ENCODE measurements at regions not wholly inside any gene's neighbourhood (a gene's known extent, or its start where the extent isn't known, plus 50 kb on each side); places are given as distances from the start of the nearest gene placed in this dataset.

- POLR2A ChIA-PET, result interaction anchor here (1.5 to 3.1 kb wide), 3 partner anchors 13 to 17 kb away, joined by 4 to 20 read pairs (median 6); no protein-coding TSS in a partner anchor
- 98% methylated on average over 12 of the region's 12 CpGs for WGBS (ENCODE audit: low lambda C conversion rate)
- H3K79me2 ChIP-seq (ENCODE audit: insufficient read depth, low read length), result no peaks in the 10 kb centered on the region
Measured at GRCh38 chr6:11380969-11381744, 148.7 kb upstream of the NEDD9 start.

GRCh38 chr6:11380549-11380948, 148.1 kb upstream of the NEDD9 start:
- in situ Hi-C loops (cut with HindIII; ENCODE audit: extremely low pct_ligation_motif_present, low pct_unique_long_range_greater_than_20kb) (no loop called here), intact Hi-C loops (cut with micrococcal nuclease; ENCODE audit: unreplicated experiment) (no loop called here)
- H3K4me1 ChIP-seq (ENCODE audit: insufficient read depth, low read length), result peaks cover 18% of the 10 kb centered on the region; the same call in 1 of the 2 replicates
- no peak overlapping the region for H3K4me2 ChIP-seq (ENCODE audit: low read depth, low read length)
- H4K20me1 ChIP-seq (ENCODE audit: insufficient read depth, low read length), result no peaks in the 10 kb centered on the region
- H3K9me3 ChIP-seq (ENCODE audit: low read length), result no peaks in the 10 kb centered on the region
- H3K9ac ChIP-seq (ENCODE audit: insufficient read depth, low read depth, low read length), result no peak overlapping the region
- WGBS (ENCODE audit: low lambda C conversion rate), result 92% methylated on average over 7 of the region's 7 CpGs
- CTCF ChIA-PET (ENCODE audit: low intra/inter-chr PET ratio, low total read pairs), result no interaction called here
- no peak for FAIRE-seq
- DNase-seq (ENCODE audit: low spot score), result no peak
- POLR2A ChIA-PET, result interaction anchor here (2.0 to 3.1 kb wide), 2 partner anchors 13 to 18 kb away, joined by 6 to 20 read pairs; no protein-coding TSS in a partner anchor
- no peak for ATAC-seq
- no peaks in the 10 kb centered on the region for H3K36me3 ChIP-seq (replicated peaks in 1 of 2; ENCODE audit: control insufficient read depth in 1 of 2, insufficient read depth in 2 of 2, low read length in 2 of 2)
- no peaks in the 10 kb centered on the region for H3K27me3 ChIP-seq (ENCODE audit: control insufficient read depth in 1 of 2, insufficient read depth in 2 of 2, low read length in 2 of 2)
- no peak overlapping the region for H2AFZ ChIP-seq (ENCODE audit: low read length)
- BruUV-seq (replicated peaks), result no TSS peak
- no peak overlapping the region for H3K4me3 ChIP-seq (replicated peaks in 1 of 3; ENCODE audit: insufficient read depth in 1 of 3, low read depth in 2 of 3, low read length in 3 of 3)
- no peak overlapping the region for H3K27ac ChIP-seq (ENCODE audit: extremely low read length, insufficient read depth, low read length)
- no peaks in the 10 kb centered on the region for H3K79me2 ChIP-seq (ENCODE audit: insufficient read depth, low read length)
- TF ChIP-seq ZNF253 (CRISPR knock-in tag; IDR thresholded peaks at IDR 0.05; ENCODE audit: borderline replicate concordance) (no peak), ZNF558 (CRISPR knock-in tag; IDR thresholded peaks at IDR 0.05; ENCODE audit: borderline replicate concordance) (no peak), MED1 (CRISPR knock-in tag; IDR thresholded peaks at IDR 0.05) (no peak), HOXA3 (CRISPR knock-in tag; IDR thresholded peaks at IDR 0.05) (no peak), ZNF607 (CRISPR knock-in tag; IDR thresholded peaks at IDR 0.05; ENCODE audit: borderline replicate concordance) (no peak), IRX3 (CRISPR knock-in tag; IDR thresholded peaks at IDR 0.05; ENCODE audit: borderline replicate concordance, low read depth) (no peak), ZNF839 (CRISPR knock-in tag; IDR thresholded peaks at IDR 0.05; ENCODE audit: borderline replicate concordance) (no peak), ZNF629 (CRISPR knock-in tag; conservative IDR thresholded peaks at IDR 0.05) (no peak), ZNF260 (CRISPR knock-in tag; IDR thresholded peaks at IDR 0.05; ENCODE audit: borderline replicate concordance, low read depth) (no peak), ZFP36L1 (CRISPR knock-in tag; IDR thresholded peaks at IDR 0.05) (no peak), ZNF441 (CRISPR knock-in tag; IDR thresholded peaks at IDR 0.05; ENCODE audit: borderline replicate concordance) (no peak), ZNF207 (IDR thresholded peaks at IDR 0.05; ENCODE audit: borderline replicate concordance) (no peak), ZBTB1 (CRISPR knock-in tag; IDR thresholded peaks at IDR 0.05; ENCODE audit: borderline replicate concordance) (no peak)
- TF ChIP-seq, protein P1, sequence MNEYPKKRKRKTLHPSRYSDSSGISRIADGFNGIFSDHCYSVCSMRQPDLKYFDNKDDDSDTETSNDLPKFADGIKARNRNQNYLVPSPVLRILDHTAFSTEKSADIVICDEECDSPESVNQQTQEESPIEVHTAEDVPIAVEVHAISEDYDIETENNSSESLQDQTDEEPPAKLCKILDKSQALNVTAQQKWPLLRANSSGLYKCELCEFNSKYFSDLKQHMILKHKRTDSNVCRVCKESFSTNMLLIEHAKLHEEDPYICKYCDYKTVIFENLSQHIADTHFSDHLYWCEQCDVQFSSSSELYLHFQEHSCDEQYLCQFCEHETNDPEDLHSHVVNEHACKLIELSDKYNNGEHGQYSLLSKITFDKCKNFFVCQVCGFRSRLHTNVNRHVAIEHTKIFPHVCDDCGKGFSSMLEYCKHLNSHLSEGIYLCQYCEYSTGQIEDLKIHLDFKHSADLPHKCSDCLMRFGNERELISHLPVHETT (CRISPR knock-in tag; conservative IDR thresholded peaks at IDR 0.05), result no peak

More at GRCh38 chr6:11380969-11381744, 148.7 kb upstream of the NEDD9 start:
- H3K4me1 ChIP-seq (ENCODE audit: insufficient read depth, low read length), result peaks cover 20% of the 10 kb centered on the region
- in situ Hi-C loops (cut with HindIII; ENCODE audit: extremely low pct_ligation_motif_present, low pct_unique_long_range_greater_than_20kb), result no loop called here
- H3K36me3 ChIP-seq (replicated peaks in 1 of 2; ENCODE audit: control insufficient read depth in 1 of 2, insufficient read depth in 2 of 2, low read length in 2 of 2), result no peaks in the 10 kb centered on the region
- TF ChIP-seq, protein P2, sequence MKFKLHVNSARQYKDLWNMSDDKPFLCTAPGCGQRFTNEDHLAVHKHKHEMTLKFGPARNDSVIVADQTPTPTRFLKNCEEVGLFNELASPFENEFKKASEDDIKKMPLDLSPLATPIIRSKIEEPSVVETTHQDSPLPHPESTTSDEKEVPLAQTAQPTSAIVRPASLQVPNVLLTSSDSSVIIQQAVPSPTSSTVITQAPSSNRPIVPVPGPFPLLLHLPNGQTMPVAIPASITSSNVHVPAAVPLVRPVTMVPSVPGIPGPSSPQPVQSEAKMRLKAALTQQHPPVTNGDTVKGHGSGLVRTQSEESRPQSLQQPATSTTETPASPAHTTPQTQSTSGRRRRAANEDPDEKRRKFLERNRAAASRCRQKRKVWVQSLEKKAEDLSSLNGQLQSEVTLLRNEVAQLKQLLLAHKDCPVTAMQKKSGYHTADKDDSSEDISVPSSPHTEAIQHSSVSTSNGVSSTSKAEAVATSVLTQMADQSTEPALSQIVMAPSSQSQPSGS (CRISPR knock-in tag; IDR thresholded peaks at IDR 0.05), result no peak
- TF ChIP-seq ZNF24 (IDR thresholded peaks at IDR 0.05), result 0 out of 2 replicates have a peak, but pooled peaks have one; percentile 40
- FAIRE-seq, result no peak
- no peaks in the 10 kb centered on the region for H4K20me1 ChIP-seq (ENCODE audit: insufficient read depth, low read length)
- H3K9ac ChIP-seq (ENCODE audit: insufficient read depth, low read depth, low read length), result no peak overlapping the region
- CTCF ChIA-PET (ENCODE audit: low intra/inter-chr PET ratio, low total read pairs), result no interaction called here
- no peaks in the 10 kb centered on the region for H3K9me3 ChIP-seq (ENCODE audit: low read length)
- intact Hi-C loops (cut with micrococcal nuclease; ENCODE audit: unreplicated experiment), result no loop called here
- no peak overlapping the region for H2AFZ ChIP-seq (ENCODE audit: low read length)
- BruUV-seq (replicated peaks), result no TSS peak
- DNase-seq (ENCODE audit: low spot score), result no peak
- H3K4me2 ChIP-seq (ENCODE audit: low read depth, low read length), result no peak overlapping the region
- no peak overlapping the region for H3K27ac ChIP-seq (ENCODE audit: extremely low read length, insufficient read depth, low read length)
- no peaks in the 10 kb centered on the region for H3K27me3 ChIP-seq (ENCODE audit: control insufficient read depth in 1 of 2, insufficient read depth in 2 of 2, low read length in 2 of 2)
- H3K4me3 ChIP-seq (replicated peaks in 1 of 3; ENCODE audit: insufficient read depth in 1 of 3, low read depth in 2 of 3, low read length in 3 of 3), result no peak overlapping the region
- ATAC-seq, result no peak

Measured in HepG2 (cell line).